ENCODE measurements at regions not wholly inside any gene's neighbourhood (a gene's known extent, or its start where the extent isn't known, plus 50 kb on each side); places are given as distances from the start of the nearest gene placed in this dataset.

GRCh38 chr5:54691656-54692055 lies 174.1 kb downstream of the SNX18 start:
- TF ChIP-seq TEAD4 (IDR thresholded peaks at IDR 0.05; ENCODE audit: borderline replicate concordance, insufficient read depth) = no peak
- TF ChIP-seq RAD21 (IDR thresholded peaks at IDR 0.05; ENCODE audit: low read length) = no peak
- TF ChIP-seq CTCF (IDR thresholded peaks at IDR 0.05) = no peak
- TF ChIP-seq MAX (IDR thresholded peaks at IDR 0.05; ENCODE audit: low read depth) = no peak
- no peak for TF ChIP-seq RCOR1 (IDR thresholded peaks at IDR 0.05; ENCODE audit: low read length)

Data from SK-N-SH (cell line).